GM23338 (cell line): ENCODE measurements at regions not wholly inside any gene's neighbourhood (a gene's known extent, or its start where the extent isn't known, plus 50 kb on each side); places are given as distances from the start of the nearest gene placed in this dataset.

Experiments used
- ATAC-seq: fragments of 200-7000 bp; cut with Tn5 transposase; 3 replicates; pipeline ENCODE4 v1.9.1; 2020
- DNase-seq: peaks from one replicate; pipeline ENCODE4 v3.0.0-alpha.2; 2015; ENCODE audit warnings: low spot score
- H2AFZ ChIP-seq: fragments of 200-600 bp; sonication (generic); 2 replicates; pipeline ENCODE4 v1.8.0; 2016; ENCODE audit warnings: antibody characterized with exemption, mild to moderate bottlenecking, moderate library complexity
- H3F3A ChIP-seq: fragments of 200-600 bp; sonication (generic); replicated peaks from 2 replicates; pipeline ENCODE4 v1.8.0; 2017; ENCODE audit warnings: antibody characterized with exemption, mixed run types, low read depth
- H3K27ac ChIP-seq: fragments of 200-600 bp; sonication (generic); 2 replicates; pipeline ENCODE4 v1.6.1; 2016; ENCODE audit warnings: low read depth
- H3K27me3 ChIP-seq: fragments of 200-600 bp; sonication (generic); 2 replicates; pipeline ENCODE4 v1.8.0; 2016; ENCODE audit warnings: mild to moderate bottlenecking, mixed run types, moderate library complexity; ENCODE audit not compliant: insufficient read depth
- H3K36me3 ChIP-seq: fragments of 200-600 bp; sonication (generic); 2 replicates; pipeline ENCODE4 v1.8.0; 2016; ENCODE audit warnings: mild to moderate bottlenecking; ENCODE audit not compliant: insufficient read depth
- H3K4me1 ChIP-seq: fragments of 200-600 bp; sonication (generic); 2 replicates; pipeline ENCODE4 v1.8.0; 2016; ENCODE audit warnings: mild to moderate bottlenecking, moderate library complexity; ENCODE audit not compliant: insufficient read depth
- H3K4me2 ChIP-seq: fragments of 200-600 bp; sonication (generic); 2 replicates; pipeline ENCODE4 v1.7.1; 2017; ENCODE audit warnings: mixed run types
- H3K4me3 ChIP-seq: fragments of 200-600 bp; sonication (generic); 2 replicates; pipeline ENCODE4 v1.6.1; 2016; ENCODE audit warnings: mixed run types
- H3K79me2 ChIP-seq: fragments of 200-600 bp; sonication (generic); replicated peaks from 2 replicates; pipeline ENCODE4 v1.8.0; 2017; ENCODE audit warnings: mild to moderate bottlenecking; ENCODE audit not compliant: insufficient read depth
- H3K9me2 ChIP-seq: fragments of 200-600 bp; sonication (generic); 2 replicates; pipeline ENCODE4 v1.8.0; 2017; ENCODE audit not compliant: insufficient read depth
- H4K20me1 ChIP-seq: fragments of 200-600 bp; sonication (generic); replicated peaks from 2 replicates; pipeline ENCODE4 v1.8.0; 2017; ENCODE audit warnings: mild to moderate bottlenecking; ENCODE audit not compliant: insufficient read depth
- H3K27ac Mint-ChIP-seq: 2 replicates; pipeline ENCODE4 v1.8.0; 2020; ENCODE audit warnings: inconsistent platforms, mild to moderate bottlenecking, moderate library complexity, mixed read lengths
- H3K27me3 Mint-ChIP-seq: 3 replicates; pipeline ENCODE4 v1.8.0; 2022; ENCODE audit warnings: low read depth, mild to moderate bottlenecking, moderate library complexity, mixed read lengths, inconsistent platforms; ENCODE audit not compliant: insufficient read depth, poor library complexity
- H3K36me3 Mint-ChIP-seq: 3 replicates; pipeline ENCODE4 v1.8.0; 2021; ENCODE audit warnings: low read depth, mild to moderate bottlenecking, inconsistent platforms, moderate library complexity, mixed read lengths
- H3K4me1 Mint-ChIP-seq: 3 replicates; pipeline ENCODE4 v1.8.0; 2020; ENCODE audit warnings: mild to moderate bottlenecking, inconsistent platforms, mixed read lengths
- H3K4me3 Mint-ChIP-seq: 3 replicates; pipeline ENCODE4 v1.8.0; 2021; ENCODE audit warnings: moderate library complexity, mild to moderate bottlenecking, inconsistent platforms, mixed read lengths
- H3K9me3 Mint-ChIP-seq: 3 replicates; pipeline ENCODE4 v1.8.0; 2020; ENCODE audit warnings: moderate library complexity, mild to moderate bottlenecking, inconsistent platforms, mixed read lengths
- CREB1 ChIP-seq: fragments of 250-450 bp; sonication (Bioruptor Pico); IDR thresholded peaks from 2 replicates; pipeline ENCODE4 v1.5.0; 2020; ENCODE audit warnings: low read depth, mild to moderate bottlenecking, moderate library complexity
- EZH2phosphoT487 ChIP-seq: fragments of 200-600 bp; sonication (generic); IDR thresholded peaks from one replicate; pipeline ENCODE4 v1.8.1; 2018; ENCODE audit warnings: antibody characterized with exemption; ENCODE audit not compliant: unreplicated experiment
- JUNB ChIP-seq: IDR thresholded peaks from one replicate; pipeline ENCODE4 v1.6.1; 2016; ENCODE audit warnings: antibody characterized with exemption; ENCODE audit not compliant: unreplicated experiment
- NANOG ChIP-seq: IDR thresholded peaks from 2 replicates; pipeline ENCODE4 v1.6.1; 2016; ENCODE audit warnings: antibody characterized with exemption, borderline replicate concordance
- POLR2AphosphoS5 ChIP-seq: IDR thresholded peaks from 2 replicates; pipeline ENCODE4 v1.6.1; 2016; ENCODE audit warnings: antibody characterized with exemption, low read depth
- STAT1 ChIP-seq: IDR thresholded peaks from one replicate; pipeline ENCODE4 v1.6.1; 2016; ENCODE audit warnings: antibody characterized with exemption; ENCODE audit not compliant: unreplicated experiment
- ZNF114 ChIP-seq: fragments of 250-450 bp; sonication (Bioruptor Pico); IDR thresholded peaks from 2 replicates; pipeline ENCODE4 v1.5.0; 2020; ENCODE audit warnings: mild to moderate bottlenecking, moderate library complexity
- ZNF331 ChIP-seq: fragments of 250-450 bp; sonication (Bioruptor Pico); IDR thresholded peaks from 2 replicates; pipeline ENCODE4 v1.5.0; 2020; ENCODE audit warnings: low read depth, mild to moderate bottlenecking, moderate library complexity
- TF ChIP-seq, protein P1 (sequence below), 2 experiments: fragments of 200-600 bp in 1 of 2; sonication (generic) in 1 of 2; conservative IDR thresholded peaks; 2 replicates each; pipeline versions ENCODE4 v1.5.1 to v1.6.1; 2016 to 2017; ENCODE audit warnings: antibody characterized with exemption in 2 of 2, low read depth in 2 of 2, mild to moderate bottlenecking in 2 of 2, moderate library complexity in 1 of 2
- TF ChIP-seq, protein P2 (sequence below): fragments of 250-450 bp; sonication (Bioruptor Pico); IDR thresholded peaks from 2 replicates; pipeline ENCODE4 v1.5.0; 2020; ENCODE audit warnings: mild to moderate bottlenecking, moderate library complexity
- TF ChIP-seq, protein P3 (sequence below): IDR thresholded peaks from 2 replicates; pipeline ENCODE4 v1.6.1; 2016; ENCODE audit warnings: antibody characterized with exemption
- TF ChIP-seq, protein P4 (sequence below): IDR thresholded peaks from one replicate; pipeline ENCODE4 v1.6.1; 2018; ENCODE audit warnings: antibody characterized with exemption; ENCODE audit not compliant: unreplicated experiment

DNA sequence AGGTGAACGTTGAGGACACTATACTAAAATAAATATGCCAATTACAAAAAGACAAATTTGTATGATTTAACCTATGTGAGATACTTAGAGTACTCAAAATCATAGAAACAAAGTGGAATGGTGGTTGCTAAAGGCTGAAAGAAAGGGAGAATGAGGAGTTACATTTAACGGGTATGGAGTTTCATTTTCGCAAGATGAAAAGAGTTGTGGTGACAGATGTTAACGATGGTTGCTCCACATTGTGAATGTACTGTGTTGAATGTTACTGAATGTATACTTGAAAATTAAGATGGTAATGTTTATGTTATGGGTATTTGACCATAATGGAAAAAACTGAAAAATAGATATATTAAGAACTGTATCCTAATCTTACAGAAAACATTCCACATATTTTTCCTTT lies 51.3 kb upstream of the MOCS2 start:
- H3K27me3 ChIP-seq = no peaks in the 10 kb centered on the region
- TF ChIP-seq, protein P1, sequence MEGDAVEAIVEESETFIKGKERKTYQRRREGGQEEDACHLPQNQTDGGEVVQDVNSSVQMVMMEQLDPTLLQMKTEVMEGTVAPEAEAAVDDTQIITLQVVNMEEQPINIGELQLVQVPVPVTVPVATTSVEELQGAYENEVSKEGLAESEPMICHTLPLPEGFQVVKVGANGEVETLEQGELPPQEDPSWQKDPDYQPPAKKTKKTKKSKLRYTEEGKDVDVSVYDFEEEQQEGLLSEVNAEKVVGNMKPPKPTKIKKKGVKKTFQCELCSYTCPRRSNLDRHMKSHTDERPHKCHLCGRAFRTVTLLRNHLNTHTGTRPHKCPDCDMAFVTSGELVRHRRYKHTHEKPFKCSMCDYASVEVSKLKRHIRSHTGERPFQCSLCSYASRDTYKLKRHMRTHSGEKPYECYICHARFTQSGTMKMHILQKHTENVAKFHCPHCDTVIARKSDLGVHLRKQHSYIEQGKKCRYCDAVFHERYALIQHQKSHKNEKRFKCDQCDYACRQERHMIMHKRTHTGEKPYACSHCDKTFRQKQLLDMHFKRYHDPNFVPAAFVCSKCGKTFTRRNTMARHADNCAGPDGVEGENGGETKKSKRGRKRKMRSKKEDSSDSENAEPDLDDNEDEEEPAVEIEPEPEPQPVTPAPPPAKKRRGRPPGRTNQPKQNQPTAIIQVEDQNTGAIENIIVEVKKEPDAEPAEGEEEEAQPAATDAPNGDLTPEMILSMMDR (conservative IDR thresholded peaks at IDR 0.05; ENCODE audit: low read depth in 2 of 2) = no peak
- TF ChIP-seq ZNF114 (no peak), ZNF331 (no peak), CREB1 (CRISPR knock-in tag) (no peak), POLR2AphosphoS5 (no peak), STAT1 (no peak), EZH2phosphoT487 (no peak), NANOG (no peak), JUNB (no peak)
- TF ChIP-seq, protein P2, sequence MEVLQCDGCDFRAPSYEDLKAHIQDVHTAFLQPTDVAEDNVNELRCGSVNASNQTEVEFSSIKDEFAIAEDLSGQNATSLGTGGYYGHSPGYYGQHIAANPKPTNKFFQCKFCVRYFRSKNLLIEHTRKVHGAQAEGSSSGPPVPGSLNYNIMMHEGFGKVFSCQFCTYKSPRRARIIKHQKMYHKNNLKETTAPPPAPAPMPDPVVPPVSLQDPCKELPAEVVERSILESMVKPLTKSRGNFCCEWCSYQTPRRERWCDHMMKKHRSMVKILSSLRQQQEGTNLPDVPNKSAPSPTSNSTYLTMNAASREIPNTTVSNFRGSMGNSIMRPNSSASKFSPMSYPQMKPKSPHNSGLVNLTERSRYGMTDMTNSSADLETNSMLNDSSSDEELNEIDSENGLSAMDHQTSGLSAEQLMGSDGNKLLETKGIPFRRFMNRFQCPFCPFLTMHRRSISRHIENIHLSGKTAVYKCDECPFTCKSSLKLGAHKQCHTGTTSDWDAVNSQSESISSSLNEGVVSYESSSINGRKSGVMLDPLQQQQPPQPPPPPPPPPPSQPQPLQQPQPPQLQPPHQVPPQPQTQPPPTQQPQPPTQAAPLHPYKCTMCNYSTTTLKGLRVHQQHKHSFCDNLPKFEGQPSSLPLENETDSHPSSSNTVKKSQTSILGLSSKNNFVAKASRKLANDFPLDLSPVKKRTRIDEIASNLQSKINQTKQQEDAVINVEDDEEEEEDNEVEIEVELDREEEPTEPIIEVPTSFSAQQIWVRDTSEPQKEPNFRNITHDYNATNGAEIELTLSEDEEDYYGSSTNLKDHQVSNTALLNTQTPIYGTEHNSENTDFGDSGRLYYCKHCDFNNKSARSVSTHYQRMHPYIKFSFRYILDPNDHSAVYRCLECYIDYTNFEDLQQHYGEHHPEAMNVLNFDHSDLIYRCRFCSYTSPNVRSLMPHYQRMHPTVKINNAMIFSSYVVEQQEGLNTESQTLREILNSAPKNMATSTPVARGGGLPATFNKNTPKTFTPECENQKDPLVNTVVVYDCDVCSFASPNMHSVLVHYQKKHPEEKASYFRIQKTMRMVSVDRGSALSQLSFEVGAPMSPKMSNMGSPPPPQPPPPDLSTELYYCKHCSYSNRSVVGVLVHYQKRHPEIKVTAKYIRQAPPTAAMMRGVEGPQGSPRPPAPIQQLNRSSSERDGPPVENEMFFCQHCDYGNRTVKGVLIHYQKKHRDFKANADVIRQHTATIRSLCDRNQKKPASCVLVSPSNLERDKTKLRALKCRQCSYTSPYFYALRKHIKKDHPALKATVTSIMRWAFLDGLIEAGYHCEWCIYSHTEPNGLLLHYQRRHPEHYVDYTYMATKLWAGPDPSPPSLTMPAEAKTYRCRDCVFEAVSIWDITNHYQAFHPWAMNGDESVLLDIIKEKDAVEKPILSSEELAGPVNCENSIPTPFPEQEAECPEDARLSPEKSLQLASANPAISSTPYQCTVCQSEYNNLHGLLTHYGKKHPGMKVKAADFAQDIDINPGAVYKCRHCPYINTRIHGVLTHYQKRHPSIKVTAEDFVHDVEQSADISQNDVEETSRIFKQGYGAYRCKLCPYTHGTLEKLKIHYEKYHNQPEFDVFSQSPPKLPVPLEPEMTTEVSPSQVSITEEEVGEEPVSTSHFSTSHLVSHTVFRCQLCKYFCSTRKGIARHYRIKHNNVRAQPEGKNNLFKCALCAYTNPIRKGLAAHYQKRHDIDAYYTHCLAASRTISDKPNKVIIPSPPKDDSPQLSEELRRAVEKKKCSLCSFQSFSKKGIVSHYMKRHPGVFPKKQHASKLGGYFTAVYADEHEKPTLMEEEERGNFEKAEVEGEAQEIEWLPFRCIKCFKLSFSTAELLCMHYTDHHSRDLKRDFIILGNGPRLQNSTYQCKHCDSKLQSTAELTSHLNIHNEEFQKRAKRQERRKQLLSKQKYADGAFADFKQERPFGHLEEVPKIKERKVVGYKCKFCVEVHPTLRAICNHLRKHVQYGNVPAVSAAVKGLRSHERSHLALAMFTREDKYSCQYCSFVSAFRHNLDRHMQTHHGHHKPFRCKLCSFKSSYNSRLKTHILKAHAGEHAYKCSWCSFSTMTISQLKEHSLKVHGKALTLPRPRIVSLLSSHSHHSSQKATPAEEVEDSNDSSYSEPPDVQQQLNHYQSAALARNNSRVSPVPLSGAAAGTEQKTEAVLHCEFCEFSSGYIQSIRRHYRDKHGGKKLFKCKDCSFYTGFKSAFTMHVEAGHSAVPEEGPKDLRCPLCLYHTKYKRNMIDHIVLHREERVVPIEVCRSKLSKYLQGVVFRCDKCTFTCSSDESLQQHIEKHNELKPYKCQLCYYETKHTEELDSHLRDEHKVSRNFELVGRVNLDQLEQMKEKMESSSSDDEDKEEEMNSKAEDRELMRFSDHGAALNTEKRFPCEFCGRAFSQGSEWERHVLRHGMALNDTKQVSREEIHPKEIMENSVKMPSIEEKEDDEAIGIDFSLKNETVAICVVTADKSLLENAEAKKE (CRISPR knock-in tag) = no peak
- TF ChIP-seq, protein P3, sequence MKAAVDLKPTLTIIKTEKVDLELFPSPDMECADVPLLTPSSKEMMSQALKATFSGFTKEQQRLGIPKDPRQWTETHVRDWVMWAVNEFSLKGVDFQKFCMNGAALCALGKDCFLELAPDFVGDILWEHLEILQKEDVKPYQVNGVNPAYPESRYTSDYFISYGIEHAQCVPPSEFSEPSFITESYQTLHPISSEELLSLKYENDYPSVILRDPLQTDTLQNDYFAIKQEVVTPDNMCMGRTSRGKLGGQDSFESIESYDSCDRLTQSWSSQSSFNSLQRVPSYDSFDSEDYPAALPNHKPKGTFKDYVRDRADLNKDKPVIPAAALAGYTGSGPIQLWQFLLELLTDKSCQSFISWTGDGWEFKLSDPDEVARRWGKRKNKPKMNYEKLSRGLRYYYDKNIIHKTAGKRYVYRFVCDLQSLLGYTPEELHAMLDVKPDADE = no peak
- TF ChIP-seq, protein P4, sequence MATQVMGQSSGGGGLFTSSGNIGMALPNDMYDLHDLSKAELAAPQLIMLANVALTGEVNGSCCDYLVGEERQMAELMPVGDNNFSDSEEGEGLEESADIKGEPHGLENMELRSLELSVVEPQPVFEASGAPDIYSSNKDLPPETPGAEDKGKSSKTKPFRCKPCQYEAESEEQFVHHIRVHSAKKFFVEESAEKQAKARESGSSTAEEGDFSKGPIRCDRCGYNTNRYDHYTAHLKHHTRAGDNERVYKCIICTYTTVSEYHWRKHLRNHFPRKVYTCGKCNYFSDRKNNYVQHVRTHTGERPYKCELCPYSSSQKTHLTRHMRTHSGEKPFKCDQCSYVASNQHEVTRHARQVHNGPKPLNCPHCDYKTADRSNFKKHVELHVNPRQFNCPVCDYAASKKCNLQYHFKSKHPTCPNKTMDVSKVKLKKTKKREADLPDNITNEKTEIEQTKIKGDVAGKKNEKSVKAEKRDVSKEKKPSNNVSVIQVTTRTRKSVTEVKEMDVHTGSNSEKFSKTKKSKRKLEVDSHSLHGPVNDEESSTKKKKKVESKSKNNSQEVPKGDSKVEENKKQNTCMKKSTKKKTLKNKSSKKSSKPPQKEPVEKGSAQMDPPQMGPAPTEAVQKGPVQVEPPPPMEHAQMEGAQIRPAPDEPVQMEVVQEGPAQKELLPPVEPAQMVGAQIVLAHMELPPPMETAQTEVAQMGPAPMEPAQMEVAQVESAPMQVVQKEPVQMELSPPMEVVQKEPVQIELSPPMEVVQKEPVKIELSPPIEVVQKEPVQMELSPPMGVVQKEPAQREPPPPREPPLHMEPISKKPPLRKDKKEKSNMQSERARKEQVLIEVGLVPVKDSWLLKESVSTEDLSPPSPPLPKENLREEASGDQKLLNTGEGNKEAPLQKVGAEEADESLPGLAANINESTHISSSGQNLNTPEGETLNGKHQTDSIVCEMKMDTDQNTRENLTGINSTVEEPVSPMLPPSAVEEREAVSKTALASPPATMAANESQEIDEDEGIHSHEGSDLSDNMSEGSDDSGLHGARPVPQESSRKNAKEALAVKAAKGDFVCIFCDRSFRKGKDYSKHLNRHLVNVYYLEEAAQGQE = no peak
- Mint-ChIP-seq H3K36me3 (no peaks in the 10 kb centered on the region), H3K4me1 (no peaks in the 10 kb centered on the region), H3K9me3 (no peaks in the 10 kb centered on the region), H3K4me3 (no peak overlapping the region), H3K27me3 (no peaks in the 10 kb centered on the region), H3K27ac (no peak overlapping the region)
- H3F3A ChIP-seq = no peaks in the 10 kb centered on the region
- ATAC-seq = no peak
- no peak overlapping the region for H3K4me2 ChIP-seq
- H3K79me2 ChIP-seq = no peaks in the 10 kb centered on the region
- H3K36me3 ChIP-seq = no peaks in the 10 kb centered on the region
- H3K9me2 ChIP-seq = peaks cover 2% of the 10 kb centered on the region; the same call in 1 of the 2 replicates
- peak; percentile 2 for DNase-seq
- no peak overlapping the region for H2AFZ ChIP-seq
- H3K4me1 ChIP-seq = no peaks in the 10 kb centered on the region
- H3K27ac ChIP-seq = no peak overlapping the region
- no peaks in the 10 kb centered on the region for H4K20me1 ChIP-seq
- H3K4me3 ChIP-seq = no peak overlapping the region
